H9 (cell line): ENCODE measurements at regions not wholly inside any gene's neighbourhood (a gene's known extent, or its start where the extent isn't known, plus 50 kb on each side); places are given as distances from the start of the nearest gene placed in this dataset.

Source experiments
- DNase-seq: peaks from one replicate; pipeline ENCODE4 v3.0.0-alpha.2; 2017
- H2AFZ ChIP-seq: one replicate; pipeline ENCODE4 v1.6.1; 2013; ENCODE audit warnings: mild to moderate bottlenecking, low read length, control low read depth, moderate library complexity
- H2AK5ac ChIP-seq: 2 replicates; pipeline ENCODE4 v1.6.1; 2013; ENCODE audit warnings: low read length, control low read depth, mixed read lengths; ENCODE audit not compliant: insufficient read length
- H2BK120ac ChIP-seq: one replicate; pipeline ENCODE4 v1.6.1; 2013; ENCODE audit warnings: low read depth, mild to moderate bottlenecking, low read length, control low read depth, inconsistent platforms; ENCODE audit not compliant: poor library complexity, severe bottlenecking
- H2BK12ac ChIP-seq: 2 replicates; pipeline ENCODE4 v1.6.1; 2013; ENCODE audit warnings: low read length, control low read depth, mixed read lengths, low read depth; ENCODE audit not compliant: insufficient read length
- H2BK15ac ChIP-seq: 2 replicates; pipeline ENCODE4 v1.6.1; 2013; ENCODE audit warnings: low read depth, low read length, control low read depth
- H2BK20ac ChIP-seq: one replicate; pipeline ENCODE4 v1.6.1; 2013; ENCODE audit warnings: low read depth, mild to moderate bottlenecking, low read length, control low read depth, inconsistent platforms; ENCODE audit not compliant: poor library complexity, severe bottlenecking
- H2BK5ac ChIP-seq: 2 replicates; pipeline ENCODE4 v1.6.1; 2013; ENCODE audit warnings: low read length, control low read depth, mixed read lengths; ENCODE audit not compliant: insufficient read length
- H3K14ac ChIP-seq: 2 replicates; pipeline ENCODE4 v1.6.1; 2013; ENCODE audit warnings: low read length, control low read depth; ENCODE audit not compliant: insufficient read depth
- H3K18ac ChIP-seq: 2 replicates; pipeline ENCODE4 v1.6.1; 2013; ENCODE audit warnings: low read depth, mild to moderate bottlenecking, mixed read lengths, low read length, control low read depth; ENCODE audit not compliant: insufficient read length
- H3K23ac ChIP-seq: 2 replicates; pipeline ENCODE4 v1.6.1; 2013; ENCODE audit warnings: low read length, control low read depth, mixed read lengths, low read depth; ENCODE audit not compliant: insufficient read length
- H3K23me2 ChIP-seq: 2 replicates; pipeline ENCODE4 v1.6.1; 2013; ENCODE audit warnings: low read depth, mild to moderate bottlenecking, mixed read lengths, low read length, control low read depth; ENCODE audit not compliant: insufficient read length, poor library complexity, severe bottlenecking
- H3K27ac ChIP-seq: 2 replicates; pipeline ENCODE4 v1.5.1; 2013; ENCODE audit warnings: low read length, control low read depth, mixed read lengths, low read depth; ENCODE audit not compliant: insufficient read length
- H3K27me3 ChIP-seq: 2 replicates; pipeline ENCODE4 v1.6.1; 2013; ENCODE audit warnings: low read length, control low read depth, inconsistent platforms; ENCODE audit not compliant: insufficient read depth
- H3K4ac ChIP-seq: 2 replicates; pipeline ENCODE4 v1.6.1; 2013; ENCODE audit warnings: low read depth, mild to moderate bottlenecking, control low read depth, inconsistent platforms, low read length, moderate library complexity
- H3K4me1 ChIP-seq: 2 replicates; pipeline ENCODE4 v1.6.1; 2013; ENCODE audit warnings: low read length, control low read depth, inconsistent platforms; ENCODE audit not compliant: insufficient read depth
- H3K4me2 ChIP-seq: 2 replicates; pipeline ENCODE4 v1.6.1; 2013; ENCODE audit warnings: low read length, control low read depth, mixed read lengths; ENCODE audit not compliant: insufficient read length, insufficient read depth
- H3K56ac ChIP-seq: 2 replicates; pipeline ENCODE4 v1.6.1; 2013; ENCODE audit warnings: low read depth, mild to moderate bottlenecking, mixed read lengths, low read length, control low read depth; ENCODE audit not compliant: insufficient read length
- H3K79me1 ChIP-seq: 2 replicates; pipeline ENCODE4 v1.6.1; 2013; ENCODE audit warnings: low read depth, mild to moderate bottlenecking, moderate library complexity, low read length, control low read depth, inconsistent platforms; ENCODE audit not compliant: insufficient read depth, poor library complexity, severe bottlenecking
- H3K79me2 ChIP-seq: 2 replicates; pipeline ENCODE4 v1.6.1; 2013; ENCODE audit warnings: low read length, control low read depth, inconsistent platforms; ENCODE audit not compliant: insufficient read depth
- H3K9ac ChIP-seq: 2 replicates; pipeline ENCODE4 v1.6.1; 2013; ENCODE audit warnings: low read length, control low read depth, mixed read lengths; ENCODE audit not compliant: insufficient read length; ENCODE audit errors: extremely low read depth
- H3K9me3 ChIP-seq: one replicate; pipeline ENCODE4 v1.6.1; 2013; ENCODE audit warnings: low read depth, low read length, inconsistent platforms; ENCODE audit not compliant: control insufficient read depth
- H3T11ph ChIP-seq: one replicate; pipeline ENCODE4 v1.6.1; 2013; ENCODE audit warnings: mild to moderate bottlenecking, low read length, control low read depth, inconsistent platforms
- H4K20me1 ChIP-seq: one replicate; pipeline ENCODE4 v1.6.1; 2013; ENCODE audit not compliant: control insufficient read depth, insufficient read length, insufficient read depth
- H4K5ac ChIP-seq: 2 replicates; pipeline ENCODE4 v1.6.1; 2013; ENCODE audit warnings: low read depth, mild to moderate bottlenecking, mixed read lengths, low read length, control low read depth; ENCODE audit not compliant: insufficient read length
- H4K8ac ChIP-seq: replicated peaks from 2 replicates; pipeline ENCODE4 v1.6.1; 2013; ENCODE audit warnings: low read length, control low read depth, mixed read lengths, low read depth; ENCODE audit not compliant: insufficient read length
- H4K91ac ChIP-seq: 2 replicates; pipeline ENCODE4 v1.6.1; 2013; ENCODE audit warnings: low read depth, mild to moderate bottlenecking, moderate library complexity, mixed read lengths, low read length, control low read depth; ENCODE audit not compliant: insufficient read length
- H3K27ac Mint-ChIP-seq, 3 experiments: 2 replicates in 2 of 3; 3 replicates in 1 of 3; pipeline ENCODE4 v1.8.0; 2020 to 2021; ENCODE audit warnings: mixed read lengths in 3 of 3, mild to moderate bottlenecking in 1 of 3, moderate library complexity in 1 of 3
- H3K27me3 Mint-ChIP-seq: 2 replicates; pipeline ENCODE4 v1.8.0; 2021; ENCODE audit warnings: low read depth, mild to moderate bottlenecking, moderate library complexity, mixed read lengths
- H3K36me3 Mint-ChIP-seq, 3 experiments: 2 replicates in 2 of 3; 3 replicates in 1 of 3; pipeline ENCODE4 v1.8.0; 2020 to 2021; ENCODE audit warnings: low read depth in 3 of 3, mixed read lengths in 3 of 3; ENCODE audit not compliant: insufficient read depth in 1 of 3
- H3K4me1 Mint-ChIP-seq, 2 experiments: 2 replicates each; pipeline ENCODE4 v1.8.0; 2020; ENCODE audit warnings: mixed read lengths in 2 of 2
- H3K4me3 Mint-ChIP-seq, 2 experiments: 2 replicates in 1 of 2; 3 replicates in 1 of 2; pipeline ENCODE4 v1.8.0; 2020 to 2021; ENCODE audit warnings: mild to moderate bottlenecking in 2 of 2, mixed read lengths in 2 of 2, moderate library complexity in 1 of 2
- H3K9me3 Mint-ChIP-seq, 2 experiments: 2 replicates in 1 of 2; 3 replicates in 1 of 2; pipeline ENCODE4 v1.8.0; 2020; ENCODE audit warnings: mild to moderate bottlenecking in 2 of 2, mixed read lengths in 2 of 2, moderate library complexity in 1 of 2
- WGBS: extraction: QIAGEN DNeasy Blood & Tissue Kit; methylation state at CpG from one replicate; pipeline ENCODE4 v1.1.7; 2013; ENCODE audit warnings: missing lambda C conversion rate, low lambda C conversion rate, mixed read lengths; ENCODE audit not compliant: insufficient read length; ENCODE audit errors: extremely low coverage; 5-methylcytosine and 5-hydroxymethylcytosine counted together
- TF ChIP-seq, protein P1 (sequence below): fragments of 200-600 bp; sonication (generic); conservative IDR thresholded peaks from 3 replicates; pipeline ENCODE4 v1.8.0; 2021; ENCODE audit warnings: antibody characterized with exemption, mild to moderate bottlenecking

DNA sequence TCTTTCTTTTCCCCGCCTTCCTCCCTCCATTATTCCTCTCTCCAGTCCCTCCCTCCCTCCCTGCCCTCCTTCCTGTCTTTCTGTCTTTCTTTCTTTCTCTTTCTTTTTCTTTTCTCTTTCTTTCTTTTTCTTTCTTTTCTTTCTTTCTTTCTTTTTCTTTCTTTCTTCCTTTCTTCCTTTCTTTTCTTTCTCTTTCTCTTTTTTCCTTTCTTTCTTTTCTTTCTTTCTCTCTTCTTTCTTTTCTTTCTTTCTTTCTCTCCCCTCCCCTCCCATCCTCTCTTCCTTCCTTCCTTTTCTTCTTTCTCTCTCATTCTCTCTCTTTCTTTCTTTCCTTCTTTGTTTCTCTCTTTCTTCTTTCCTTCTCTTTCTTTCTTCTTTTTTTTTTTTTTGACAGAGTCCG lies 402.2 kb upstream of the PLXNA2 start:
- H2BK15ac ChIP-seq, result no peak overlapping the region
- Mint-ChIP-seq H3K9me3 (no peaks in the 10 kb centered on the region; a peak in 2 of 5 replicates), H3K27me3 (no peaks in the 10 kb centered on the region), H3K36me3 (no peaks in the 10 kb centered on the region), H3K4me3 (no peak overlapping the region), H3K27ac (no peak overlapping the region), H3K4me1 (peaks cover 0 to 4% of the 10 kb centered on the region in 2 experiments; a peak in 3 of 4 replicates)
- no peak overlapping the region for H3K27ac ChIP-seq
- H2BK12ac ChIP-seq, result no peak overlapping the region
- no peak overlapping the region for H3K56ac ChIP-seq
- no peak overlapping the region for H3K18ac ChIP-seq
- no peak overlapping the region for H3K14ac ChIP-seq
- H2BK5ac ChIP-seq, result no peak overlapping the region
- no peak overlapping the region for H3T11ph ChIP-seq
- H3K79me2 ChIP-seq, result no peaks in the 10 kb centered on the region
- no peak overlapping the region for H3K9ac ChIP-seq
- no peak overlapping the region for H3K4ac ChIP-seq
- no peak overlapping the region for H2AK5ac ChIP-seq
- DNase-seq, result no peak
- no peaks in the 10 kb centered on the region for H3K23me2 ChIP-seq
- no peaks in the 10 kb centered on the region for H3K79me1 ChIP-seq
- H4K91ac ChIP-seq, result no peak overlapping the region
- H3K9me3 ChIP-seq, result no peaks in the 10 kb centered on the region
- H2BK120ac ChIP-seq, result no peak overlapping the region
- H3K27me3 ChIP-seq, result no peaks in the 10 kb centered on the region
- H2BK20ac ChIP-seq, result no peak overlapping the region
- H4K8ac ChIP-seq, result no peak overlapping the region
- TF ChIP-seq, protein P1, sequence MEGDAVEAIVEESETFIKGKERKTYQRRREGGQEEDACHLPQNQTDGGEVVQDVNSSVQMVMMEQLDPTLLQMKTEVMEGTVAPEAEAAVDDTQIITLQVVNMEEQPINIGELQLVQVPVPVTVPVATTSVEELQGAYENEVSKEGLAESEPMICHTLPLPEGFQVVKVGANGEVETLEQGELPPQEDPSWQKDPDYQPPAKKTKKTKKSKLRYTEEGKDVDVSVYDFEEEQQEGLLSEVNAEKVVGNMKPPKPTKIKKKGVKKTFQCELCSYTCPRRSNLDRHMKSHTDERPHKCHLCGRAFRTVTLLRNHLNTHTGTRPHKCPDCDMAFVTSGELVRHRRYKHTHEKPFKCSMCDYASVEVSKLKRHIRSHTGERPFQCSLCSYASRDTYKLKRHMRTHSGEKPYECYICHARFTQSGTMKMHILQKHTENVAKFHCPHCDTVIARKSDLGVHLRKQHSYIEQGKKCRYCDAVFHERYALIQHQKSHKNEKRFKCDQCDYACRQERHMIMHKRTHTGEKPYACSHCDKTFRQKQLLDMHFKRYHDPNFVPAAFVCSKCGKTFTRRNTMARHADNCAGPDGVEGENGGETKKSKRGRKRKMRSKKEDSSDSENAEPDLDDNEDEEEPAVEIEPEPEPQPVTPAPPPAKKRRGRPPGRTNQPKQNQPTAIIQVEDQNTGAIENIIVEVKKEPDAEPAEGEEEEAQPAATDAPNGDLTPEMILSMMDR, result no peak
- H4K5ac ChIP-seq, result no peak overlapping the region
- H2AFZ ChIP-seq, result no peak overlapping the region
- H3K23ac ChIP-seq, result no peak overlapping the region
- H4K20me1 ChIP-seq, result no peaks in the 10 kb centered on the region
- WGBS, result no CpG with 5 or more reads among the region's 2 CpGs
- H3K4me2 ChIP-seq, result no peak overlapping the region
- no peaks in the 10 kb centered on the region for H3K4me1 ChIP-seq
